Stimulated activated CD4-positive, alpha-beta T cell treated with anti-CD3 and anti-CD28 coated beads, Interleukin-2, amount 100 ng/mL, for 24 hours (primary cell): ENCODE measurements at regions not wholly inside any gene's neighbourhood (a gene's known extent, or its start where the extent isn't known, plus 50 kb on each side); places are given as distances from the start of the nearest gene placed in this dataset.

Experiments
- DNase-seq, 2 donors: peaks; one replicate each; pipeline ENCODE4 v3.0.0-alpha.2; 2020

- DNase-seq: no peak
These were observed 167.8 kb downstream of the RAB28 start for GRCh38 chr4:13316354-13316753.

GRCh38 chr4:13313856-13314255 is 170.3 kb downstream of the RAB28 start:
- DNase-seq: no peak

DNA sequence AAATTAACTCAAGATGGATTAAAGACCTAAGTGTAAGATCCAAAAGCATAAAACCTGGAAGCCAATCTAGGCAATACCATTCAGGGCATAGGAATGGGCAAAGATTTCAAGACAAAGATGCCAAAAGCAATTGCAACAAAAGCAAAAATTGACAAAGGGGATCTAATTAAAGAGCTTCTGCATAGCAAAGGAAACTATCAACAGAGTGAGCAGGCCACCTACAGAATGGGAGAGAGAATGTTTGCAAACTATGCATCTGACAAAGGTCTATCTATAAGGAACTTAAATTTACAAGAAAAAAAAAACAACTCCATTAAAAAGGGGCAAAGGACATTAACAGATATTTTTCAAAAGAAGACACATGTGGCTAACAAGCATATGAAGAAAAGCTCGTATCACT is 171.9 kb downstream of the RAB28 start:
- DNase-seq: no peak

- no peak for DNase-seq
These were observed 174.4 kb downstream of the RAB28 start for GRCh38 chr4:13309751-13310150.

- DNase-seq: no peak
These were observed 177.8 kb downstream of the RAB28 start for GRCh38 chr4:13306356-13306755.

DNA sequence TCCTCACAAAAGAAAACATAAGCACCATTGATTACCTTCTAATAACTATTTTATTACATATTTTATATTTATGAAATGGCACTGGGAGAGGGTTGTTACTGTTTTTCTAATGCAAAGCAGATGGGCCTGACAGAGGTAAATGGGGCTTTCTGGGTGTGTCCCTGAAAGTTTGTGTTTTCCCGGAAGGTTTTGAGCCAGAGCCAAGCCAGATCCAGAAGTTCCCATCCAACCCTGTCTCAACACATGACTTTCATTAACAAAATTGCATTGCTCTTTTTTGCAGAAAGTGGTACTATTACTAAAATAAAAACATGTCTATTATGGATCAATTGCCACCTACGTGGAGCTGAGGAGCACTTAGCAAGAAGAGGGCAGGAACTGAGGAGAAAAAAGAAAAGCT is 181.3 kb downstream of the RAB28 start:
- DNase-seq: no peak

GRCh38 chr4:13299343-13299742 is 184.8 kb downstream of the RAB28 start:
- no peak for DNase-seq

DNA sequence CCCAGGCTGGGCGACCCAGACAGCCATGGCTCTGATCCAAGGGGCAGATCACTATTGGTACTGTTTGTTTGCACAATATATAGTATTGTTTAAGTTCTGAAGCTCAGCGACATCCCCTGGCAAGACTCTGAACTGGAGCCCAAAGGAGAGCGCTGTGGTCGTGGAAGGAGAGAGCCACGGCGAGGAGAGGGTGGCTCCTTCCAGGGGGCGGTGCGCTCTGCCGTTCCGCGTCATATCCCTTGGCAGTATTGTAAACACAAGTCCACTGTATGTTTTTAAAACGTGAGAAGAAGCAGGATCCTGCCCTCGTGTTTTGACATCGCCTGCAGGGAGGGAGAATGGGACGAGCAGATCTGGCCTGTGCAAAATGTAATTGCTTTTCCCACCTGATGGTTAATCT is 185.5 kb downstream of the RAB28 start:
- DNase-seq: no peak

GRCh38 chr4:13296986-13297385 is 187.2 kb downstream of the RAB28 start:
- DNase-seq: no peak

- DNase-seq: no peak
These were observed 189.1 kb downstream of the RAB28 start for GRCh38 chr4:13294961-13295605.

DNA sequence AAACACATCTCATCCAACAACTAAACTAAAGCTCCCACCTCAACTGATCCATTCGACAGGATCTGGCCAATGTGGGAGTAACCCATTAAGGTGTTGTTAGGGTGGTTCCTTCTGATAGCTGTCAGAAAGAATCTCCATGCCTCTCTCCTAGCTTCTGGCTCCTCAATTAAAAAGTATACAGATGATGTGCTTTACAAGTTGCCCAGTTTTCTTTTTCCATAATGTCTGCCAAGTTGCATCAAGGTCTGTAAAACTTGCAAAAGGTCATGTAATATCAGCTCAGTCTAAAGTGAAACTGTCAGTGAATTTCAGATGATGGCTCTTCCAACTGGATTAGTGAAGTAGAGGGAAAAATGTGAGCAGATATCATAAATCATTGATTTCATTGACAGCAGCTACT is 191.8 kb downstream of the RAB28 start:
- DNase-seq: no peak

DNA sequence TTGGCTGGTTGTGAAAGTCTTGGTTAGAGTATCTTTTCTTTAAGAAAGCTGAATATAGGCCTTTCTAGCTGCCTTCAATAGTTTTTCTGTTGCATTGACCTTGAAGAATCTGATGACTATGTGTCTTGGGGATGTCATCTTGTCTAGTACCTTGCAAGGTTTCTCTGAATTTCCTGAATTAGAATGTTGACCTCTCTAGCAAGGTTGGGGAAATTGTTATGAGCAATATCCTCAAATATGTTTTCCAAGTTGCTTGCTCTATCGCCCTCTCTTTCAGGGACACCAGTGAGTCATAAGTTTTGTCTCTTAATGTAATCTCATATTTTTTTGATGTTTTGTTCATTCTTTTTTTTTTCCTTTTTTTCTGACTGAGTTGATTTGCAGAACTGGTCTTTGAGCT is 194.7 kb downstream of the RAB28 start:
- no peak for DNase-seq

- DNase-seq: no peak
These were observed 198.8 kb downstream of the RAB28 start for GRCh38 chr4:13285336-13285735.

- no peak for DNase-seq
These were observed 199.2 kb downstream of the RAB28 start for GRCh38 chr4:13284932-13285331.

GRCh38 chr4:13276357-13276756 is 207.8 kb downstream of the RAB28 start:
- no peak for DNase-seq

- DNase-seq: no peak
These were observed 215.4 kb downstream of the RAB28 start for GRCh38 chr4:13268703-13269102.

- no peak for DNase-seq
These were observed 216.0 kb downstream of the RAB28 start for GRCh38 chr4:13268165-13268564.

DNA sequence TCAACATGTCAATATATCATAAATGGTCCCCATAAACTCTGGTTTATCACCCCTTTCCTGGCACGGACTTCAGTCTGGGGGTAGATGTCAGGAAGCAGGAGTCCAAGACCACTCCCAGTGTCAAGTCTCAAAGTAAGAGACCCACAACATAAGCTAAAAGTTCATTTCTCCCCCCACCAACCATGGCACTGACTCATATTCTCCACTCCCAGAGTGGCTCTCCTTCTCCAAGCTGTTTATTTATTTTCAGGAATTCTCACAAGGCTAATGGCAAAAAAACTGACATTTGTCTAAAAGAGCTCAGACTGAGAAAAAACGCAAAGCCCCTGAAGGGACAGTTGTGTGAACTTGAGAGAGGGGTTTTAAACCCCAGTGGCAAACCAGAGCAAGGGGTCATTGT is 217.0 kb downstream of the RAB28 start:
- no peak for DNase-seq

GRCh38 chr4:13266687-13267086 is 217.5 kb downstream of the RAB28 start:
- DNase-seq: no peak

GRCh38 chr4:13263967-13264525 is 220.1 kb downstream of the RAB28 start:
- DNase-seq: no peak

DNA sequence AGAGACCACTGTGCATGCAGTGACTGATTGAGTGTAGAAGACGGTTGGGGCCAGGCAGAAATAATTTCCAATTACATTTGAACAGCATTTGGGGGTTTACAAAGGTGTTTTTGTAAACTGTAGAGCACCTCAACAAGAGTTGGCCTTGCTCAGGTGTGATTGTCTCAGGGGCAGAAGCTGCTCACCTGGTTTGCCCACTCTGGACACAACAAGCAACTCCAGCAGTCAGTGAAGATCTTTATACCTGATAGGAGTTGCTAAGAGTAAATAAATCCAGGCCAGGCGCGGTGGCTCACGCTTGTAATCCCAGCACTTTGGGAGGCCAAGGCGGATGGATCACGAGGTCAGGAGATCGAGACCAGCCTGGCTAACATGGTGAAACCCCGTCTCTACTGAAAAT is 221.3 kb downstream of the RAB28 start:
- DNase-seq: no peak

- DNase-seq: no peak
These were observed 222.5 kb downstream of the RAB28 start for GRCh38 chr4:13261486-13262257.

DNA sequence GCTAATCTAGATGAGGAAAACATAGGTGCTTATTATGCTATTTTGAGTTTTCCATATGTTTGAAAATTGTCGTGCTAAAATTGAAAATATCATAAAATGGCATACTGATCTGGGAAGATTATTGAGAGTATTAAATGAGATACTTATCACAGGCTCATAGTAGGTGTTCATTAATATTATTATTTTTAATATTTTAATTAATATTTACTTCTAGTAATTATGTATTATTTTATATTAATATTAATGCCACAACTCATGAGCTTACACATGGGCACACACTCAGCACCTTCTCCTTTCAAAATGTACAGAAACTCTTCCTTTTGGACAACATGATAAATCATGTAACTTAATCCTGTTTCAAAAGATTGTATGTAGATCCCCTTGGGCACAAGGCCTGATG is 223.6 kb downstream of the RAB28 start:
- no peak for DNase-seq

- DNase-seq: no peak
These were observed 233.9 kb downstream of the RAB28 start for GRCh38 chr4:13250263-13250662.
